CD4-positive, alpha-beta T cell treated with Interferon gamma for 1 hour (primary cell): ENCODE measurements at regions not wholly inside any gene's neighbourhood (a gene's known extent, or its start where the extent isn't known, plus 50 kb on each side); places are given as distances from the start of the nearest gene placed in this dataset.

Source experiments
- DNase-seq: peaks from one replicate; pipeline ENCODE4 v3.0.0-alpha.2; 2020

- DNase-seq, result no peak
Measured at GRCh38 chr15:66848686-66849392, 146.8 kb downstream of the SMAD6 start.

DNA sequence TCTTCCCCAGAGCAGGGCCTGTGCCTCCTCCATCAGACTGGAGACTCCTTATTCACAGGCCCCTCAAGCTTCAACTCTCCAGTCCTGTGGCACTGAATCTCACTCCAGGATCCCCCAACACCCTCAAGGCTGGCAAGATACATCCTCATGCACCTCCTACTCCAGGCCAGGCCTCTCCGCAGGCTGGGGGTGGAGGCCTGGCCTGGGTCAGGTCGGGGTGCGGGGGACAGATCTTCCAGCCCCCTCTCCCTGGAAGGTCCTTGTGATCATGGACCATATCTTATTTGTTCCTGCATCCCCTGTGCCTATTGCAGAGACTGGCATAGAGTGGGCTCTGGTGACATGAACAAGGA, 147.3 kb downstream of the SMAD6 start:
- DNase-seq, result no peak

DNA sequence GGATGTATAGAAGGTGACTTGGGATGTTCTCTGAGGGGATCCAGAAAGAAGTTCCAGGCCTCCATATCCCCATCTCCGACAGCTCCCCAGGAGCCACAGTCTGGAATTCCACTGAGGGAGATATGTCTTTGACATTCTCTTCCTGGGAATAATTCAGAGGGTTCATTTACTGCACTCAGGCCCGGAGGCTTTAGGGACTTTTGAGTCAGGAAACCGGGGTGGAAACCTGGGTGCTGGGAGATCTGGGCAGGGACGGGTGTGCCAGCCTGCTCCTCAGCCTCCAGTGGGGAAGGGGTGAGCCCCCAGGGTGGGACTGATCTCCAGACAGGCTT, 147.7 kb downstream of the SMAD6 start:
- DNase-seq, result no peak

DNA sequence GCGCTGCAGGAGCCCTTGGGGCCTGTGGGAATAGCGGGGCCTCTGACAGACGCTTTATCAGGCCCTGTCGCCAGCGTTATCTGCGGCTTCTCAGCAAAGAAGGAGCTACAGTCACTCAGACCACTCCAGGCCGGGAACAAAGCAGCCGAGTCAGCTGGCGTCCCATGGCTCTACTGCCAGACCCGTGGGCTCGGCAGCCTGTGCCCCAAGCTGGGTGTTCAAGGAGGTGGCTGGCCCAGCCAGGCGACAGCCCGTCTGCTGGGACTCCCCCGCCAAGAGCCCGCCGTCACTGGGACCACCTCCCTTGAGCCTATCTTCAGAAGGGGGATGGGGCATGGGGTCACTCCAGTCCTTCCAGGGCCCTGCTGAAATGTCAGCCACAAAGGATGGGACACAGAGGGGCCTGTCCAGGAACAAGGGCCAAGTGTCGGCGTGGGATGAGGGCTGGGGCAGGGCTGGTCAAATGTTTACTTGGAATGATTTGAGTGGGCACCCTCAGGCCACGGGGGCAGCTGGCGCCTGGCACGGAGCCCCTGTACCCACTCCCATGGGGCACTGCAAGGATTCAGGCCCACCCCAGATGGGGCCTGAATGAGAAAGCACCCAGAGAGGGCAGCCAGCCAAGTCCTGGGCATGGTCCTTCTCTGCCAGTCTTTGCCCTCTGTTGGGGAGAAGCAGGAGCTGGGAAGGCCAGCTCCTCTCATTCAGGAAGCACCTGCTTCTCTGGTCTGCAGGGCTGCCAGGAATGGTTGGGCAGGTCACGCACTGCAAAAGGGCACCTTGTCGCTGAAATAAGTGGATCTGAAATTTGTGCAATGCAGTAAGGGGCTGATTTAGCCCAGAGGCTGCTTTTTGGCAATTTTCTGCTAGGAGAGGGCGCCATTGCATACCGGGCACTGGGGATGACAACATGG, 148.3 kb downstream of the SMAD6 start:
- no peak for DNase-seq

- DNase-seq, result no peak
Measured at GRCh38 chr15:66850996-66851310, 148.9 kb downstream of the SMAD6 start.

- DNase-seq, result peak; percentile 72
Measured at GRCh38 chr15:66851311-66852063, 149.5 kb downstream of the SMAD6 start.

- DNase-seq, result no peak
Measured at GRCh38 chr15:66852064-66852905, 150.2 kb downstream of the SMAD6 start.

- DNase-seq, result no peak
Measured at GRCh38 chr15:66854012-66854965, 152.3 kb downstream of the SMAD6 start.

DNA sequence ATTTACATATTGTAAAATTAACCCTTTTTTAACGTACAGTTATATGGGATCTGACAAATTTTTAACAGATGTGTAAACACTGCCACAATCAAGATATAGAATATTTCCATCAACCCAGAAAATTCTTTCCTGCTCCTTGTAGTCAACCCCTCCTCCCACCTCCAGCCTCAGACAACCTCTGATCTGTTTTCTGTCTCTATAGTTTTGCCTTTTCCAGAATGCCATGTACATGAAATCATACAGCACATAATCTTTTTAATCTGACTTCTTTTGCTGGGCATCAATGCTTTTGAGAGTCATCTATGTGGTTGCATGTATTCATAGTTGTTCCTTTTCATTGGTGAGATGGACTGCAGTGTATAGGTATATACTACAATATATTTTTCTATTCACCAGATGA, 153.0 kb downstream of the SMAD6 start:
- DNase-seq, result no peak

- DNase-seq, result no peak
Measured at GRCh38 chr15:66857694-66858093, 155.7 kb downstream of the SMAD6 start.

DNA sequence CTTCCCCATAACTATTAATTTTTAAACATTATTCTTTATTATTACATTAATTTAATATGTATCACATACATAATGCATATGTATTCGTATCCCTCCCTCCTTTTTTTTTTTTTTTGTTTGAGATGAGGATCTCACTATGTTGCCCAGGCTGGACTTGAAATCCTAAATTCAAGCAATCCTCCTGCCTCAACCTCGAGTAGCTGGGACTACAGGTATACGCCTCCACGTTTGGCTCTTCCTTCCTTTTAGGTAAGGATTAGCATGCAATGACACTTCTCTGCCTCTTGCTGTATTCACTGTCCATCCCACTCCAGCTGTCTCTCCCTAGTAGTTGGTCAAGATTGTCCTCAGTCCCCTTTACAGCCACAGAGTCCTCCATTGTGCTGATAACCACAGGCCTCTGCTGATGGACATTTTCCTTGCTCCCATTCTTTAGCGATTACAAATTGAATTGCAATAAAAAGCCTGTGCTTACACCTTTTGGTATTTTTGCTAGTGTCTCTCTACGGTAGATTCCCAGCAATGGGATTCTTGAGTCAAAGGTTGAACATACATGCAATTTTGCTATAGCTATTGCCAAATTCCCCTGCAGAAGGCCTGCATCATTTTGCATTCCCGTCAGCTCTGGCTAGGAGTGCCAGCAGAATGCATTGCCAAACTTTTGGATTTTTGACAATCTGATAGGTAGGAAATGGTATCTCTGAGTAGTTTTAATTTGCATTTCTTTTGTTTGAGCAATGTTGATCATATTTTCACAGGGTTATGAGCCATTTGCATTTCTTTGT, 156.6 kb downstream of the SMAD6 start:
- DNase-seq, result no peak

- DNase-seq, result no peak
Measured at GRCh38 chr15:66859688-66860253, 157.7 kb downstream of the SMAD6 start.

DNA sequence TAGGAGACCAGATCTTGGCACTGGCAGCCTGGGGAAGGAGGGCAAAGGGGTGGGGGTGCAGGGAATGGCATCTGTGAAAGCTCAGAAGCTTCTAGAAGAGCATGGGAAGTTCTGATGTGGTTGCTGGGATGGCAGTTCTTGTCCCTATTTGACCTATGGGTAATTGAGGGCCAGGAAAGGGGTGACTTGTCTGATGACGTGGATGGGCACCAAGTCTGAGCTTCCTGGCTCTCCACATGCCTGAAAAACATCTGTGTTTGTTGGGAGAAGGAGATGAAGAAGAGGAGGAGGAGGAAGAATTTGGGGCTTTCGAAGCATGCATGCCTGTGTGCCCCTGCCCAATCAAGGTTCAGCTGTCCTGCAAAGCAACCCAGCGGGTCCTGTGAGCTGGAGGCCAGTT, 158.8 kb downstream of the SMAD6 start:
- DNase-seq, result no peak

DNA sequence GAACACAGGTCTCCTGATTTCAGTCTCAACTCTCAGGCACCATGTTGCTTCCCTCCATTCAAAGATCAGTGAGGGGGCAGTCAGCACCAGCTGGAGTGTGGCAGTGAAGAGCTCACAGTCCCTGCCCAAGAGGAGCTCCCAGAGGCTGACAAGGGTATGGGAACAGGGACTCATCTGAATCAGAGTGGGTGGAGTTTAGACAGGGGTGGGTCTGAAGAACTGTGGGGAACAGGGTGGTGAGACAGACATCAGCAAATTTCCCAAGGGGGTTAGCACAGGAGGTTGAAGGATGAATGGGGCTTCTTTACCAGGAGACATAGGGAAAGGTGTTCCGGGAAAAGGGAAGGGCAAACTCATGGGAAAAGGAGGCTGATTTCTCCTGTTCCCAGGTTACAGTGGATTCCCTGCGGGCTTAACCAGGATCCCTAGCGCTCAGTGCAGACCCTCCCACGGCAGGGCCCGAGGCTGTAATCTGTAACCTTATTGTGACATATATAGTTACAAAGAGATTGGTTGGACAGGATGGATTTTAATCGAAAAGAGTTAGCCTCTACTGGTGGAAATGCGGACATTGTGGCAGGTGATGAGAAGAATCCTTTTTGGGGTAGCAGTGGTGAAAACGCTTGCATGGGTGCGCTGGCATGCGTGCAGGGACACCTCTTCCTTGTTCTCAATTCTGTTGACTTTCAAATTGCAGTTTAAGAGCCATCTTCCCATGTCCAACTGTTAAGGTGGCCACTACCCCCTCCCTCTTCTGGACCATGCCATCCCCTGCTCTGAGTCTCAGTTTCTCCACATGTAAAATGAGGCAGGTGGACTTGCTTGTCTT, 160.3 kb downstream of the SMAD6 start:
- DNase-seq, result no peak

GRCh38 chr15:66862940-66863335, 160.9 kb downstream of the SMAD6 start:
- DNase-seq, result peak; percentile 71

- DNase-seq, result no peak
Measured at GRCh38 chr15:66863390-66864085, 161.5 kb downstream of the SMAD6 start.

GRCh38 chr15:66864086-66864830, 162.2 kb downstream of the SMAD6 start:
- no peak for DNase-seq

DNA sequence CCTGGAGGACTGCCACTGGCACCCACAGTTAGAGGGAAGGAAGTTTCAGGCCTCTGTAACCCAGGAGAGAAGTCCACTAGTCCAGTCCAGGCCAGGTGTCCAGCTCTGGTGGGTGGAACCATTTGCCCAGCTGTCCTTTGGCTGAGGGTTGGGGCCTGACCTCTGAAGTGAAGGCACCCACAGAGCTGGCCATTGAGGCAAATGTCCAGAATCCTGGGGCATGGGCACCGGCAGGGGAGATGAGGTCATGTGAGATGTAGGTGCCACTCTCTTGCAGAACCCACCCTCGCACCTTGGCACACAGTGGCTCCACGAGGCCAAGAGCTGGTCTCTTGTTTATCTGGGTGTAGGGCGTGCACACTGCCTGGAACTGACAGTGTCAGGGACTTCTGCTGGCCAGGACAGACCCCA, 162.8 kb downstream of the SMAD6 start:
- DNase-seq, result no peak
